Ramos (cell line): ENCODE measurements at regions not wholly inside any gene's neighbourhood (a gene's known extent, or its start where the extent isn't known, plus 50 kb on each side); places are given as distances from the start of the nearest gene placed in this dataset.

Source experiments
- in situ Hi-C: fragments of 300-500 bp; cut with MboI; formaldehyde crosslinking; loops from one replicate; pipeline ENCODE4 v1.14.3; 2022; ENCODE audit warnings: low sequenced_read_pairs; ENCODE audit not compliant: unreplicated experiment

DNA sequence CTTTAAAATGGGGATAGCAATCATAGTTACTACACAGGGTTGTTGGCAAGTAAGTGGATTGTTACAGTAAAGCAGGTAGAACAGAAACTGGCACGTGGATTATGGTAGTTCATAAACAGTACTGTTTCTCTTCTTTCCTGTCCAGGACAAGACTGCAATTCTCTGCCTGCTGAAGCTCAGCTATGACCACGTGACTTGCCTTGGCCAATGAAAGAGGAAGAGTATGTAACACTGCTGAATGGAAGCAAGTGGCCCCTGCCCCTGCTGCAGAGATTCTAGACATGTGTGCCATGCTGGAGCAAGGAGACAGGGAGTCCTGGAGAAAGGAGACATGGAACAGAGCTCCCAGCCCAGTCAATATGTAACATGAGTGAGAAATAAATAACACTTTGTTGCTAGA, 66.6 kb upstream of the TOX3 start:
- in situ Hi-C loops: no loop called here

DNA sequence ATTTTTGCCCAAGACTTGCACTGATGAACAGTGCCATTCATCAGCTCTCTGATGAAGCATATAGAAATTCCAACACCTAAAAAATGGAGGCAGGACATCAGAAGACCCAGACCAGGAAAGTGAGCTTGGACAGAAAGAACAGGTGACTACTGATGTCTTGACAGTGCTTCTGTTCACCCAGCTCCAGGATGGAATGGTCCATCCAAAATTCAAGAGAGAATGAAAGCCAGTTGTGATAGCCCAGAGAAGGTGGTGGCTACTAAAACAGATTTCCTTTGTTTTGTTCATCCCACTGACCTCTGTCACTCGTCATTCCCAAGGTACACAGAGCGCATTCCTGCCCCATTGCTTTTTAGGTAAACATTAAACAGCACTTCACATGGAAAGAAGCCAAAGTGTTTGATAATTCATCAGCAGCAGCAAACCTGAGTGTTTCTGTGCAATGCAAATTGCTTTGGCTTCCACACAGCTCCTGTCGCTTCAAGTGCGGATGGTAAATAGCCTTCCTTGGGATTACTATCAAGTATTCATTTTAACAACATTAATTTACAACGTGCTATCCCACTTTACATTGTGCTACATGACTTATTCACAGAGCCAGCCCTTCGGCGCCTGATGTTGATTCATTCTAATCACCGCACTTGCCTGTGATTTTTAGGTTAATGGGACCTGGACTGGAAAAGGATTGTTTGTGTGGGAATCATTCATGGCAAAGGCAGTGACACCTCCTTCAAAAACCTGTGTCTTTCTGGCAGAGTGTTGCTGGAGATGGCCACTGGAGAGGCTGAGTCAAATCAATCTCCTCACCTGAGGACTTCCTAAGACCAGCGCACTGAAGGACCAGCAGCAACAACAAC, 65.1 kb upstream of the TOX3 start:
- in situ Hi-C loops: no loop called here

DNA sequence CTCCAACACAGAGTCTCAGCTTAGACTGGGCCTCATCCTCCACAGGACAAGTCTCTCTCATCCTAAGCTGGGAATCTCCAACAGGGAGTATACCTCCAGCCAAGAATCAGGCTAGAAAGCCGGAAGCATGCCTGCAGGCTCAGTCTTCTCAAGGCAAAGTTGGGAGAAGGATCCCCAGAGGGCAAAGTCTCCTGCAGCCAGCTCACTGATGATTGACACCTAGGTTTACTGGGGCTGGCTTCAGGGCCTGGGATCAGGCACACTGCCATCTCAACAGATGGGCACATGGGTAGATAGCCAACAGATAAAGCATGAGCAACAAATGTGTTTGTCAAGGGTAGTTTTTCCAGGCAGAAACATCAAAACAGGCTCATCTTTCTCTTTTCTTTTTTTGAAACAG, 56.1 kb upstream of the TOX3 start:
- in situ Hi-C loops: no loop called here

DNA sequence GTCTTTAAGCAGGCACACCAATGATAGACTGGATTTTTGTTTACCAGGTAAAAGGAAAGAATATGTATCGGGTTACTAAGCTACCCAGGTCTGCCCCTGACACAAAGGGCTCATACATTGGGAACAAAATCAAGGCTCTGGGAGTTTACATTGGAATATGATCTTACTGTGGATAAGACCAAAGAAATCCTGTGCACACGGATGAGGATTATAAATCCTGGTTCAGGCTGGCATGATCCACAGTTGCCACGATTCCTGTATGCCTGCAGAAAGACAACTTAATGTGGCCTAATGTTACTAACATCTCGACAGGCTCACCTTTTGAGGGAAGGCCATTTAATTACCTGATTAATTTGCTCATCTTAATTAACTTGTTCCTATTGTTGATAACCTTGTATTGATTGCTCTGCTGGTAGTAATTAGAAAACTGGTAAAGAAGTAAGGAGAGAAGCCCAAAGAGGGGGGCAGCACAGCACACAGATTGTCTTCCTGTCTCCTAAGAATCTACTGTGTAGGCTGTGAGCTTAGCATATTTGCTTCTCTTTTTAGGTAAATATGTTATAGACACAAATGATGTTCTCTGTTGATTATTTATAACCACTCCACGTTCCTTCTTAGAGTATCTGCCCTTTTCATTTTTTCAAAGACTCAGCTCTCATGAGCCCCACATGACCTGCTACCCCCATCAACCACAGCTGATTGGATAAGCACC, 51.0 kb upstream of the TOX3 start:
- in situ Hi-C loops: no loop called here

DNA sequence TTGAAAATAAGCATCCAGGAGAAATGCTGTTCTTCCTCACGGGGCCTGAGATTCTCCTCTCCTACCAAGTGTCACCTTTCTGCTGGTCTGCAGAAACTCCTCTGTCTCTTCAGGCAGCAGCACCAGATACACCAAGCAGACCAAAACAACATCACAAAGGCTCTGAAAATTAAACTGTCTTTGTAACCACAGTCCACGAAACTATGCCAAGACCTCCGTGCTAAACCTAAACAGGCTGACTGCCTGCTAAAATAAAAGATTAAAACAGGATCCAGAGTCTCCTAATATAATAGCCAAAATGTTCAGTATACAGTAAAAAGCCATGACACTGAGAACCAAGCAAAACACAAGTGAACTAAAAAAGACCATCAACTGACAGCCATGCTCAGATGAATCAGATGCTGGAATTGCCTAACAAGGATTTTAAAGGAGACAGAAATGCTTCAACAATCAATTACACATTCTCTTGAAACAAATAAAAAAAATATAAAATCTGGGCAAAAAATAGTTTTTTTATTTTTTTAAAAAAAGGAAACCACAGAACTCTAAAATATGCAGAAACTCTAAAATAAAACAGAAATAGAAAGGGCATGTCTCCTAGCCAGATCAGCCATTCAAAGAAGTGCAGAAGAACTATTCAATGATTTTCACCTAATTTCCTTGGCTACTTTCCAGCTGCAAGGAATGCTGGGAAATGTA, 50.3 kb upstream of the TOX3 start:
- in situ Hi-C loops: no loop called here
